ENCODE measurements at regions not wholly inside any gene's neighbourhood (a gene's known extent, or its start where the extent isn't known, plus 50 kb on each side); places are given as distances from the start of the nearest gene placed in this dataset.

GRCh38 chr2:83470928-83471327, 988.2 kb downstream of the SUCLG1 start:
- no peak for TF ChIP-seq CTCF (IDR thresholded peaks at IDR 0.05)
- no peak for TF ChIP-seq POLR2A (IDR thresholded peaks at IDR 0.05)

Data from testis (tissue), 2 donors.